Keratinocyte (primary cell): ENCODE measurements at regions not wholly inside any gene's neighbourhood (a gene's known extent, or its start where the extent isn't known, plus 50 kb on each side); places are given as distances from the start of the nearest gene placed in this dataset.

Source experiments
- EZH2 ChIP-seq: IDR thresholded peaks from one replicate; pipeline ENCODE4 v1.6.1; 2012; ENCODE audit warnings: inconsistent platforms, mild to moderate bottlenecking, low read length, moderate library complexity
- TF ChIP-seq, protein P1 (sequence below), 3 experiments: IDR thresholded peaks in 1 of 3; conservative IDR thresholded peaks in 1 of 3; optimal IDR thresholded peaks in 1 of 3; 2 replicates in 2 of 3; 3 replicates in 1 of 3; pipeline versions ENCODE3 to v1.5.1; 2011; ENCODE audit warnings: low read length in 3 of 3, mild to moderate bottlenecking in 3 of 3, moderate library complexity in 2 of 3, control low read depth in 1 of 3, inconsistent platforms in 1 of 3; ENCODE audit not compliant: insufficient read depth in 2 of 3; ENCODE audit errors: extremely low read depth in 1 of 3

DNA sequence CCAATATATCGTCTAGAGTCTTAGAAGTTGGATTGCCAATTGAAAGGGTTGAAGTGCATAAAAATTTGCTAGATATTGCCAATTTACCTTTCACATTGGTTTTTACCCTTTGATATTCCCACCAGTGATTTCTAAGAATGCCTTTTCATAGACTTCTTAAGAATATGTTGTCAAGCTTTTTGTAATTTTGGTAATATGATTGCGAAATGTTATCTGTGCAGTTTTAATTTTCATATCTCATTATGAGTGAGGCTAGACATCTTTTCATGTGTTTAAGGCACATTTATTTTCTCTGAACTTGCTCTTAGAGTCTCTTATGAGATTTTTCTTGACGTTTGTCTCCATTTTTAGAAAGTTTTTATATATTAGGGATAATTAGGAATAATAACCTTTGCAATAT, 567.2 kb downstream of the CCSER2 start:
- TF ChIP-seq, protein P1, sequence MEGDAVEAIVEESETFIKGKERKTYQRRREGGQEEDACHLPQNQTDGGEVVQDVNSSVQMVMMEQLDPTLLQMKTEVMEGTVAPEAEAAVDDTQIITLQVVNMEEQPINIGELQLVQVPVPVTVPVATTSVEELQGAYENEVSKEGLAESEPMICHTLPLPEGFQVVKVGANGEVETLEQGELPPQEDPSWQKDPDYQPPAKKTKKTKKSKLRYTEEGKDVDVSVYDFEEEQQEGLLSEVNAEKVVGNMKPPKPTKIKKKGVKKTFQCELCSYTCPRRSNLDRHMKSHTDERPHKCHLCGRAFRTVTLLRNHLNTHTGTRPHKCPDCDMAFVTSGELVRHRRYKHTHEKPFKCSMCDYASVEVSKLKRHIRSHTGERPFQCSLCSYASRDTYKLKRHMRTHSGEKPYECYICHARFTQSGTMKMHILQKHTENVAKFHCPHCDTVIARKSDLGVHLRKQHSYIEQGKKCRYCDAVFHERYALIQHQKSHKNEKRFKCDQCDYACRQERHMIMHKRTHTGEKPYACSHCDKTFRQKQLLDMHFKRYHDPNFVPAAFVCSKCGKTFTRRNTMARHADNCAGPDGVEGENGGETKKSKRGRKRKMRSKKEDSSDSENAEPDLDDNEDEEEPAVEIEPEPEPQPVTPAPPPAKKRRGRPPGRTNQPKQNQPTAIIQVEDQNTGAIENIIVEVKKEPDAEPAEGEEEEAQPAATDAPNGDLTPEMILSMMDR (optimal IDR thresholded peaks at IDR 0.05 in 1 of 3, IDR thresholded peaks at IDR 0.05 in 1 of 3, conservative IDR thresholded peaks at IDR 0.05 in 1 of 3; ENCODE audit: extremely low read depth in 1 of 3, insufficient read depth in 2 of 3, low read length in 3 of 3) = no peak
- TF ChIP-seq EZH2 = no peak
